Coronary artery (tissue), 2 donors: ENCODE measurements at regions not wholly inside any gene's neighbourhood (a gene's known extent, or its start where the extent isn't known, plus 50 kb on each side); places are given as distances from the start of the nearest gene placed in this dataset.

Experiments
- DNase-seq: peaks from one replicate; pipeline ENCODE4 v3.0.0-alpha.2; 2017; ENCODE audit warnings: low spot score
- H3K27ac ChIP-seq, 2 donors: fragments of 200-600 bp; sonication (generic); one replicate each; pipeline ENCODE4 v1.5.1; 2016 to 2019
- H3K4me3 ChIP-seq: fragments of 200-600 bp; sonication (generic); 2 replicates; pipeline ENCODE4 v1.5.1; 2016; ENCODE audit warnings: mild to moderate bottlenecking, moderate library complexity
- CTCF ChIP-seq: fragments of 200-600 bp; sonication (generic); IDR thresholded peaks from one replicate; pipeline ENCODE4 v1.5.1; 2019; ENCODE audit warnings: antibody characterized with exemption

DNA sequence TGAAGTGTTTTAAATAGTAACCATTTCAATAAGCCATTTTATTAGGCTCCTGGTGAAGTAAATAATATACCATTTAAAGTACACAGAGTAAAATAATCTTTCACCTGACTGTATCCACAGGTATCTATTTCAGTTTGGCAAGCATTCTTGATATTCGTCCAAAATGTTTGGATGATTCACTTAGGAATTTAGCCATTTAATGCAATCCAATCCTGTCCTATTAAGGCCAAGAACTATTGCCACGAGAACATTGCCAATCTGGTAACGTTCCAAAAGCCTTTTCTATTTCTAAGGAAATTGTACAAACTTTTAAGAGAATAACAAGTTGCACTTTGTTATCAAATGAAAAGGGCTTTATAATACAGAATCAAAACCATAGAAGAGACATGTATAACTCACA, 209.8 kb upstream of the THRB start:
- no peak for DNase-seq
- no peak overlapping the region for H3K4me3 ChIP-seq
- H3K27ac ChIP-seq: no peak overlapping the region
- no peak for TF ChIP-seq CTCF

GRCh38 chr3:24707936-24708335, 213.3 kb upstream of the THRB start:
- Histone ChIP-seq H3K4me3 (no peak overlapping the region), H3K27ac (no peak overlapping the region)
- no peak for TF ChIP-seq CTCF
- DNase-seq: no peak

GRCh38 chr3:24709956-24710355, 215.3 kb upstream of the THRB start:
- DNase-seq: no peak
- no peak overlapping the region for H3K4me3 ChIP-seq
- no peak overlapping the region for H3K27ac ChIP-seq
- no peak for TF ChIP-seq CTCF

DNA sequence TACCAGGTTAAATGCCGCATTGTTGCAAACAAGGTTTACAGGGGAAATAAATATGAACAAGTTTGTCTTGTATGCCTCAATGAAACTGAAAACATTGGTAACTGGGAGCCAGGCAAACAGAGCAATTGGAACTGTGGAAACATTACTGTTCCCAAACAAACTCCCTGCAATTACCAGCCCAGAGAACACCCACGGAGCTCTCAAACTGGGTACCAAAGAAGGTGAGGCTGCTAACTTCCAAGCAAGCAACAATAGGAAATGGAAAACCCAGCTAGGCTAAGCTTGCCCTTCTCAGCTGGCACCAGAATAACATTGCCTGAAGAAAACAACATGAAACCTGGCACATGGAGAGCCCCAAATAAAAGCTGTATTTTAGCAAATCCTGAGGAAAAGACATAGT, 218.9 kb upstream of the THRB start:
- TF ChIP-seq CTCF: no peak
- DNase-seq: no peak
- Histone ChIP-seq H3K4me3 (no peak overlapping the region), H3K27ac (peak overlapping the region; percentile 15 to 32)

DNA sequence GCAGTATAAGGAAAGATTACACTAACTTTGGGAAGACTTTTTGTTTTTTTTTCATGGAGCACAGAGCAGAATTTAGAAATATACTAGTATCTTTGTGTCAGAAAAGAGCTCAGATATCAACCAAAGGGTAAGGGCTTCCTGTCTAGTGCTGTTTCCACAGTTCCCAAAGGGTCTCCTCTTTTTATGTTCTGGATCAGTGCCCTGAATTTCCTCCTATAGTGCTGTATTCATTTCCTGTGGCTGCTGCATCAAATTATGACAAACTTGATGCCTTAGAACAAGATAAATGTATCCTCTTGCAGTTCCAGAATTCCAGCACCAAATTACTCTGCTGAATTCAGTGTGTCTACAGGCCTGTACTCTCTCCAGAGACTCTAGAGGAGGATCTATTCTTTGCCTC, 219.8 kb upstream of the THRB start:
- H3K4me3 ChIP-seq: no peak overlapping the region
- no peak for DNase-seq
- H3K27ac ChIP-seq: peak overlapping the region in 1 of 2 donors; percentile 32
- TF ChIP-seq CTCF: no peak

GRCh38 chr3:24715171-24715792, 220.6 kb upstream of the THRB start:
- Histone ChIP-seq H3K4me3 (no peak overlapping the region), H3K27ac (no peak overlapping the region)
- no peak for TF ChIP-seq CTCF
- DNase-seq: no peak

GRCh38 chr3:24722087-24722486, 227.4 kb upstream of the THRB start:
- no peak overlapping the region for H3K27ac ChIP-seq
- DNase-seq: no peak
- no peak for TF ChIP-seq CTCF
- H3K4me3 ChIP-seq: no peak overlapping the region
